ENCODE measurements at regions not wholly inside any gene's neighbourhood (a gene's known extent, or its start where the extent isn't known, plus 50 kb on each side); places are given as distances from the start of the nearest gene placed in this dataset.

DNA sequence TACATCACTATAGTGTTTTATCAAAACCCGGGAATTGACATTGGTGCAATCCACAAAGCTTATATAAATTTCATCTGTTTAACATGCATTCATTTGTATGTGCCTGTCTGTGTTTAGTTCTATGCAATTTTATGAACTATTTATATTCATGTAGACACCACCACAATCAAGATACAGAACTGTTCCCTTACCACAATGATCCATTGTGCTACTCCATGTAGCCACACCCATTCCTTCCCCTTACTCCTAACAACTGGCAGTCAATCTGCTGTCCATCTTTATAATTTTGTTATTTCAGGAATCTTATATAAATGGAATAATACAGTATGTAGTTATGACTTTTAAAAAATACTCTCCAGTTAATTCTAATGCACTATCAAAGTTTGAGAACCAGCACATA is 389.5 kb downstream of the HTR1A start:
- TF ChIP-seq, protein P1, sequence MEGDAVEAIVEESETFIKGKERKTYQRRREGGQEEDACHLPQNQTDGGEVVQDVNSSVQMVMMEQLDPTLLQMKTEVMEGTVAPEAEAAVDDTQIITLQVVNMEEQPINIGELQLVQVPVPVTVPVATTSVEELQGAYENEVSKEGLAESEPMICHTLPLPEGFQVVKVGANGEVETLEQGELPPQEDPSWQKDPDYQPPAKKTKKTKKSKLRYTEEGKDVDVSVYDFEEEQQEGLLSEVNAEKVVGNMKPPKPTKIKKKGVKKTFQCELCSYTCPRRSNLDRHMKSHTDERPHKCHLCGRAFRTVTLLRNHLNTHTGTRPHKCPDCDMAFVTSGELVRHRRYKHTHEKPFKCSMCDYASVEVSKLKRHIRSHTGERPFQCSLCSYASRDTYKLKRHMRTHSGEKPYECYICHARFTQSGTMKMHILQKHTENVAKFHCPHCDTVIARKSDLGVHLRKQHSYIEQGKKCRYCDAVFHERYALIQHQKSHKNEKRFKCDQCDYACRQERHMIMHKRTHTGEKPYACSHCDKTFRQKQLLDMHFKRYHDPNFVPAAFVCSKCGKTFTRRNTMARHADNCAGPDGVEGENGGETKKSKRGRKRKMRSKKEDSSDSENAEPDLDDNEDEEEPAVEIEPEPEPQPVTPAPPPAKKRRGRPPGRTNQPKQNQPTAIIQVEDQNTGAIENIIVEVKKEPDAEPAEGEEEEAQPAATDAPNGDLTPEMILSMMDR (IDR thresholded peaks at IDR 0.05; ENCODE audit: poor library complexity, severe bottlenecking): no peak
- TF ChIP-seq POLR2AphosphoS5 (IDR thresholded peaks at IDR 0.05): no peak
- TF ChIP-seq RAD21 (conservative IDR thresholded peaks at IDR 0.05): no peak
- no peak for TF ChIP-seq EZH2 (IDR thresholded peaks at IDR 0.05; ENCODE audit: borderline replicate concordance, insufficient read depth, low read length, poor library complexity, severe bottlenecking)
- TF ChIP-seq EP300 (conservative IDR thresholded peaks at IDR 0.05; ENCODE audit: poor library complexity, severe bottlenecking): no peak
- no peak for TF ChIP-seq REST (IDR thresholded peaks at IDR 0.05; ENCODE audit: borderline replicate concordance)
- no peak for TF ChIP-seq TAF1 (IDR thresholded peaks at IDR 0.05; ENCODE audit: low read depth)
